ENCODE measurements at regions not wholly inside any gene's neighbourhood (a gene's known extent, or its start where the extent isn't known, plus 50 kb on each side); places are given as distances from the start of the nearest gene placed in this dataset.
"Not testable (repeated sequence)": the region's sequence is repeated elsewhere in the genome, so short reads cannot be mapped to it uniquely, and the experiment has no call there.

- DNase-seq = no peak
These were observed 283.3 kb upstream of the PRKCQ start for GRCh38 chr10:6863381-6863780.

GRCh38 chr10:6850452-6850851 lies 270.4 kb upstream of the PRKCQ start:
- no peak for DNase-seq

- no peak for DNase-seq
These were observed 267.5 kb upstream of the PRKCQ start for GRCh38 chr10:6847561-6847960.

- no peak for DNase-seq
These were observed 264.0 kb upstream of the PRKCQ start for GRCh38 chr10:6843894-6844650.

GRCh38 chr10:6843481-6843881 lies 263.4 kb upstream of the PRKCQ start:
- DNase-seq = no peak

GRCh38 chr10:6842722-6843121 lies 262.6 kb upstream of the PRKCQ start:
- no peak for DNase-seq

GRCh38 chr10:6841761-6842160 lies 261.7 kb upstream of the PRKCQ start:
- DNase-seq = no peak

GRCh38 chr10:6840766-6841165 lies 260.7 kb upstream of the PRKCQ start:
- no peak for DNase-seq

- DNase-seq = no peak
These were observed 260.2 kb upstream of the PRKCQ start for GRCh38 chr10:6840201-6840691.

GRCh38 chr10:6838118-6838517 lies 258.0 kb upstream of the PRKCQ start:
- no peak for DNase-seq

GRCh38 chr10:6833458-6834011 lies 253.5 kb upstream of the PRKCQ start:
- DNase-seq = no peak

GRCh38 chr10:6830981-6831380 lies 250.9 kb upstream of the PRKCQ start:
- DNase-seq = not testable (repeated sequence)

- not testable (repeated sequence) for DNase-seq
These were observed 244.7 kb upstream of the PRKCQ start for GRCh38 chr10:6824793-6825192.

- no peak for DNase-seq
These were observed 243.7 kb upstream of the PRKCQ start for GRCh38 chr10:6823770-6824169.

GRCh38 chr10:6819301-6819700 lies 239.2 kb upstream of the PRKCQ start:
- DNase-seq = no peak

GRCh38 chr10:6817770-6818169 lies 237.7 kb upstream of the PRKCQ start:
- DNase-seq = no peak

GRCh38 chr10:6815346-6815745 lies 235.3 kb upstream of the PRKCQ start:
- DNase-seq = no peak

GRCh38 chr10:6813856-6814255 lies 233.8 kb upstream of the PRKCQ start:
- no peak for DNase-seq

GRCh38 chr10:6813306-6813705 lies 233.2 kb upstream of the PRKCQ start:
- no peak for DNase-seq

- no peak for DNase-seq
These were observed 231.1 kb upstream of the PRKCQ start for GRCh38 chr10:6811153-6811552.

GRCh38 chr10:6803427-6803783 lies 223.3 kb upstream of the PRKCQ start:
- no peak for DNase-seq

- DNase-seq = no peak
These were observed 222.8 kb upstream of the PRKCQ start for GRCh38 chr10:6802759-6803426.

GRCh38 chr10:6796231-6796630 lies 216.2 kb upstream of the PRKCQ start:
- no peak for DNase-seq

GRCh38 chr10:6795541-6795940 lies 215.5 kb upstream of the PRKCQ start:
- no peak for DNase-seq

All from left hindlimb (tissue), 1 donor.